ENCODE measurements at regions not wholly inside any gene's neighbourhood (a gene's known extent, or its start where the extent isn't known, plus 50 kb on each side); places are given as distances from the start of the nearest gene placed in this dataset.

- no peak for TF ChIP-seq CREB1 (IDR thresholded peaks at IDR 0.05; ENCODE audit: low read depth)
- TF ChIP-seq CEBPB (IDR thresholded peaks at IDR 0.05), result no peak
- TF ChIP-seq, protein P1, sequence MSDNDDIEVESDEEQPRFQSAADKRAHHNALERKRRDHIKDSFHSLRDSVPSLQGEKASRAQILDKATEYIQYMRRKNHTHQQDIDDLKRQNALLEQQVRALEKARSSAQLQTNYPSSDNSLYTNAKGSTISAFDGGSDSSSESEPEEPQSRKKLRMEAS (IDR thresholded peaks at IDR 0.05), result no peak
- TF ChIP-seq EP300 (IDR thresholded peaks at IDR 0.05; ENCODE audit: borderline replicate concordance), result no peak
- no peak for TF ChIP-seq ZBTB7A (IDR thresholded peaks at IDR 0.05; ENCODE audit: low read depth)
- TF ChIP-seq, protein P2, sequence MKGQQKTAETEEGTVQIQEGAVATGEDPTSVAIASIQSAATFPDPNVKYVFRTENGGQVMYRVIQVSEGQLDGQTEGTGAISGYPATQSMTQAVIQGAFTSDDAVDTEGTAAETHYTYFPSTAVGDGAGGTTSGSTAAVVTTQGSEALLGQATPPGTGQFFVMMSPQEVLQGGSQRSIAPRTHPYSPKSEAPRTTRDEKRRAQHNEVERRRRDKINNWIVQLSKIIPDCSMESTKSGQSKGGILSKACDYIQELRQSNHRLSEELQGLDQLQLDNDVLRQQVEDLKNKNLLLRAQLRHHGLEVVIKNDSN (IDR thresholded peaks at IDR 0.05), result no peak
- TF ChIP-seq NFIC (IDR thresholded peaks at IDR 0.05), result no peak
- no peak for TF ChIP-seq YY1 (IDR thresholded peaks at IDR 0.05; ENCODE audit: low read depth)
- no peak for TF ChIP-seq RAD21 (IDR thresholded peaks at IDR 0.05; ENCODE audit: low read depth)
- no peak for TF ChIP-seq EGR1 (IDR thresholded peaks at IDR 0.05)
- no peak for TF ChIP-seq TAF1 (IDR thresholded peaks at IDR 0.05; ENCODE audit: low read depth)
Measured at GRCh38 chr1:82818586-82818985, 1017.9 kb downstream of the ADGRL2 start.

Data from Ishikawa (cell line).